ENCODE measurements at regions not wholly inside any gene's neighbourhood (a gene's known extent, or its start where the extent isn't known, plus 50 kb on each side); places are given as distances from the start of the nearest gene placed in this dataset.

DNA sequence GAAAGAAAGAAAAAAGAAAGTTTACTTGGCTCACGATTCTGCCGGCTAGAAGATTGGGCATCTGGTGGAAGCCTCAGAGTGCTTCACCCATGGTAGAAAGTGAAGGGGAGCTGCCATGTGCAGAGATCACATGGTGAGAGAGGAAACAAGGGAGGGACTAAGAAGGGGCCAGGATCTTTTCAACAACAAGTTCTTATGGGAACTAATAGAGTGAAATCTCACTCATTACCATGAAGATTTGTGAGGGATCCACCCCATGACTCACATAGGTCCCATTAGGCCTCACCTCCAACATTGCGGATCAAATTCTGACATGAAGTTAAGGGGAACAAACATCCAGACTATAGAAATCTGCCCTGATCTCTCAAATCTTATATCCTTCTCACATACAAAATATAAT lies 61.3 kb upstream of the UGT8 start:
- no peak for DNase-seq (ENCODE audit: low read depth)

GRCh38 chr4:114538012-114538617 lies 60.5 kb upstream of the UGT8 start:
- no peak for DNase-seq (ENCODE audit: low read depth)

DNA sequence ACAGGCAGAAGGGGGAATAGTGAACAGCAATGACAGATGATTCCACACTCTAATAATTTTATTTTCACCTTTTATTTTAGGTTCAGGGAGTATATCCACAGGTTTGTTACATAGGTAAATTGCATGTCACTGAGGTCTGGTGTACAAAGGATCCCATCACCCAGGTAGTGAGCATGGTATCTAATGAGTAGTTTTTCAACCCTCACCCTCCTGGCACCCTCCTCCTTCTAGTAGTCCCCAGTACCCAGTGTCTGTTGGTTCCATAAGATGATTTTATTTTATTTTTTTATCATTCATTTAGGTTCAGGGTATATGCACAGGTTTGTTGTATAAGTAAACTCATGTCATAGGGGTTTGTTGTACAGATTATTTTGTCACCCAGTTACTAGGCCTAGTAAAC lies 58.6 kb upstream of the UGT8 start:
- no peak for DNase-seq (ENCODE audit: low read depth)

- DNase-seq (ENCODE audit: low read depth): no peak
These were observed 51.1 kb upstream of the UGT8 start for GRCh38 chr4:114547340-114548134.
